Breast epithelium (tissue), 3 donors: ENCODE measurements at regions not wholly inside any gene's neighbourhood (a gene's known extent, or its start where the extent isn't known, plus 50 kb on each side); places are given as distances from the start of the nearest gene placed in this dataset.

ENCODE experiments used
- POLR2A ChIP-seq: fragments of 450-650 bp; IDR thresholded peaks from one replicate; pipeline ENCODE4 v1.6.1; 2016; ENCODE audit warnings: antibody characterized with exemption, mild to moderate bottlenecking, moderate library complexity
- POLR2AphosphoS5 ChIP-seq, 3 donors: sonication (generic); formaldehyde crosslinking; IDR thresholded peaks; one replicate each; pipeline ENCODE4 v1.6.1; 2017; ENCODE audit warnings: antibody characterized with exemption in 3 of 3
- TF ChIP-seq, protein P1 (sequence below), 3 donors: fragments of 450-650 bp; IDR thresholded peaks; one replicate each; pipeline ENCODE4 v1.5.1; 2016 to 2017; ENCODE audit warnings: antibody characterized with exemption in 3 of 3, mild to moderate bottlenecking in 3 of 3, moderate library complexity in 3 of 3

GRCh38 chr6:150511313-150511712 lies 88.4 kb upstream of the PLEKHG1 start:
- TF ChIP-seq, protein P1, sequence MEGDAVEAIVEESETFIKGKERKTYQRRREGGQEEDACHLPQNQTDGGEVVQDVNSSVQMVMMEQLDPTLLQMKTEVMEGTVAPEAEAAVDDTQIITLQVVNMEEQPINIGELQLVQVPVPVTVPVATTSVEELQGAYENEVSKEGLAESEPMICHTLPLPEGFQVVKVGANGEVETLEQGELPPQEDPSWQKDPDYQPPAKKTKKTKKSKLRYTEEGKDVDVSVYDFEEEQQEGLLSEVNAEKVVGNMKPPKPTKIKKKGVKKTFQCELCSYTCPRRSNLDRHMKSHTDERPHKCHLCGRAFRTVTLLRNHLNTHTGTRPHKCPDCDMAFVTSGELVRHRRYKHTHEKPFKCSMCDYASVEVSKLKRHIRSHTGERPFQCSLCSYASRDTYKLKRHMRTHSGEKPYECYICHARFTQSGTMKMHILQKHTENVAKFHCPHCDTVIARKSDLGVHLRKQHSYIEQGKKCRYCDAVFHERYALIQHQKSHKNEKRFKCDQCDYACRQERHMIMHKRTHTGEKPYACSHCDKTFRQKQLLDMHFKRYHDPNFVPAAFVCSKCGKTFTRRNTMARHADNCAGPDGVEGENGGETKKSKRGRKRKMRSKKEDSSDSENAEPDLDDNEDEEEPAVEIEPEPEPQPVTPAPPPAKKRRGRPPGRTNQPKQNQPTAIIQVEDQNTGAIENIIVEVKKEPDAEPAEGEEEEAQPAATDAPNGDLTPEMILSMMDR (IDR thresholded peaks at IDR 0.05): no peak
- TF ChIP-seq POLR2A (no peak), POLR2AphosphoS5 (IDR thresholded peaks at IDR 0.05) (no peak)
